ENCODE measurements at regions not wholly inside any gene's neighbourhood (a gene's known extent, or its start where the extent isn't known, plus 50 kb on each side); places are given as distances from the start of the nearest gene placed in this dataset.

DNA sequence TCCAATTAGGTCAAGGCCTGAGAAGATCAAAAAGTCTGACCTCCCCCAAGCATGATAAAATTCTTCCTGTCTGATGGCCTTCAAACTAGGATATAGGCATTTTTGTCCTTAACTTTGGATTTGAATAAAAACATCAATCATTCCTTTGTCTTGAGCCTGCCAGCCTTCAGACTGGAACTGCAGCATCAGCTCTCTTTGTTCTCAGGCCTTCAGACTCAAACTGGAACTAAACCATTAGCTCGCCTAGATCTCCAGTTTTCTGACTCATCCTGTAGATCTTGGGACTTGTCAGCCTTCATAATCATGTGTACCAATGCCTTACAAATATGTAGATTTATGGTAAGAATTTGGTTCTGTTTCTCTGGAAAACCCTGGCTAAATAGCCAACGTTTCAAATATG lies 721.7 kb downstream of the GALC start:
- FAIRE-seq (no peak), ATAC-seq (no peak), DNase-seq (ENCODE audit: low spot score) (no peak)
- BruUV-seq (replicated peaks), result no TSS peak
- H4K20me1 ChIP-seq (ENCODE audit: insufficient read depth, low read length), result no peaks in the 10 kb centered on the region
- H2AFZ ChIP-seq (ENCODE audit: low read length), result no peak overlapping the region
- WGBS (ENCODE audit: low lambda C conversion rate), result 3% methylated on average over 2 of the region's 2 CpGs
- no peaks in the 10 kb centered on the region for H3K27me3 ChIP-seq (ENCODE audit: control insufficient read depth in 1 of 2, insufficient read depth in 2 of 2, low read length in 2 of 2)
- H3K27ac ChIP-seq (ENCODE audit: extremely low read length, insufficient read depth, low read length), result no peak overlapping the region
- no peak overlapping the region for H3K9ac ChIP-seq (ENCODE audit: insufficient read depth, low read depth, low read length)
- no peak overlapping the region for H3K4me3 ChIP-seq (replicated peaks in 1 of 3; ENCODE audit: insufficient read depth in 1 of 3, low read depth in 2 of 3, low read length in 3 of 3)
- peaks cover 71% of the 10 kb centered on the region for H3K9me3 ChIP-seq (ENCODE audit: low read length)
- POLR2A ChIA-PET, result no interaction called here
- H3K4me2 ChIP-seq (ENCODE audit: low read depth, low read length), result no peak overlapping the region
- intact Hi-C loops (cut with micrococcal nuclease; ENCODE audit: unreplicated experiment), result no loop called here
- H3K79me2 ChIP-seq (ENCODE audit: insufficient read depth, low read length), result no peaks in the 10 kb centered on the region
- no peaks in the 10 kb centered on the region for H3K4me1 ChIP-seq (ENCODE audit: insufficient read depth, low read length)
- CTCF ChIA-PET (ENCODE audit: low intra/inter-chr PET ratio, low total read pairs), result no interaction called here
- in situ Hi-C loops (cut with HindIII; ENCODE audit: extremely low pct_ligation_motif_present, low pct_unique_long_range_greater_than_20kb), result no loop called here
- H3K36me3 ChIP-seq (replicated peaks in 1 of 2; ENCODE audit: control insufficient read depth in 1 of 2, insufficient read depth in 2 of 2, low read length in 2 of 2), result no peaks in the 10 kb centered on the region
- TF ChIP-seq, protein P1, sequence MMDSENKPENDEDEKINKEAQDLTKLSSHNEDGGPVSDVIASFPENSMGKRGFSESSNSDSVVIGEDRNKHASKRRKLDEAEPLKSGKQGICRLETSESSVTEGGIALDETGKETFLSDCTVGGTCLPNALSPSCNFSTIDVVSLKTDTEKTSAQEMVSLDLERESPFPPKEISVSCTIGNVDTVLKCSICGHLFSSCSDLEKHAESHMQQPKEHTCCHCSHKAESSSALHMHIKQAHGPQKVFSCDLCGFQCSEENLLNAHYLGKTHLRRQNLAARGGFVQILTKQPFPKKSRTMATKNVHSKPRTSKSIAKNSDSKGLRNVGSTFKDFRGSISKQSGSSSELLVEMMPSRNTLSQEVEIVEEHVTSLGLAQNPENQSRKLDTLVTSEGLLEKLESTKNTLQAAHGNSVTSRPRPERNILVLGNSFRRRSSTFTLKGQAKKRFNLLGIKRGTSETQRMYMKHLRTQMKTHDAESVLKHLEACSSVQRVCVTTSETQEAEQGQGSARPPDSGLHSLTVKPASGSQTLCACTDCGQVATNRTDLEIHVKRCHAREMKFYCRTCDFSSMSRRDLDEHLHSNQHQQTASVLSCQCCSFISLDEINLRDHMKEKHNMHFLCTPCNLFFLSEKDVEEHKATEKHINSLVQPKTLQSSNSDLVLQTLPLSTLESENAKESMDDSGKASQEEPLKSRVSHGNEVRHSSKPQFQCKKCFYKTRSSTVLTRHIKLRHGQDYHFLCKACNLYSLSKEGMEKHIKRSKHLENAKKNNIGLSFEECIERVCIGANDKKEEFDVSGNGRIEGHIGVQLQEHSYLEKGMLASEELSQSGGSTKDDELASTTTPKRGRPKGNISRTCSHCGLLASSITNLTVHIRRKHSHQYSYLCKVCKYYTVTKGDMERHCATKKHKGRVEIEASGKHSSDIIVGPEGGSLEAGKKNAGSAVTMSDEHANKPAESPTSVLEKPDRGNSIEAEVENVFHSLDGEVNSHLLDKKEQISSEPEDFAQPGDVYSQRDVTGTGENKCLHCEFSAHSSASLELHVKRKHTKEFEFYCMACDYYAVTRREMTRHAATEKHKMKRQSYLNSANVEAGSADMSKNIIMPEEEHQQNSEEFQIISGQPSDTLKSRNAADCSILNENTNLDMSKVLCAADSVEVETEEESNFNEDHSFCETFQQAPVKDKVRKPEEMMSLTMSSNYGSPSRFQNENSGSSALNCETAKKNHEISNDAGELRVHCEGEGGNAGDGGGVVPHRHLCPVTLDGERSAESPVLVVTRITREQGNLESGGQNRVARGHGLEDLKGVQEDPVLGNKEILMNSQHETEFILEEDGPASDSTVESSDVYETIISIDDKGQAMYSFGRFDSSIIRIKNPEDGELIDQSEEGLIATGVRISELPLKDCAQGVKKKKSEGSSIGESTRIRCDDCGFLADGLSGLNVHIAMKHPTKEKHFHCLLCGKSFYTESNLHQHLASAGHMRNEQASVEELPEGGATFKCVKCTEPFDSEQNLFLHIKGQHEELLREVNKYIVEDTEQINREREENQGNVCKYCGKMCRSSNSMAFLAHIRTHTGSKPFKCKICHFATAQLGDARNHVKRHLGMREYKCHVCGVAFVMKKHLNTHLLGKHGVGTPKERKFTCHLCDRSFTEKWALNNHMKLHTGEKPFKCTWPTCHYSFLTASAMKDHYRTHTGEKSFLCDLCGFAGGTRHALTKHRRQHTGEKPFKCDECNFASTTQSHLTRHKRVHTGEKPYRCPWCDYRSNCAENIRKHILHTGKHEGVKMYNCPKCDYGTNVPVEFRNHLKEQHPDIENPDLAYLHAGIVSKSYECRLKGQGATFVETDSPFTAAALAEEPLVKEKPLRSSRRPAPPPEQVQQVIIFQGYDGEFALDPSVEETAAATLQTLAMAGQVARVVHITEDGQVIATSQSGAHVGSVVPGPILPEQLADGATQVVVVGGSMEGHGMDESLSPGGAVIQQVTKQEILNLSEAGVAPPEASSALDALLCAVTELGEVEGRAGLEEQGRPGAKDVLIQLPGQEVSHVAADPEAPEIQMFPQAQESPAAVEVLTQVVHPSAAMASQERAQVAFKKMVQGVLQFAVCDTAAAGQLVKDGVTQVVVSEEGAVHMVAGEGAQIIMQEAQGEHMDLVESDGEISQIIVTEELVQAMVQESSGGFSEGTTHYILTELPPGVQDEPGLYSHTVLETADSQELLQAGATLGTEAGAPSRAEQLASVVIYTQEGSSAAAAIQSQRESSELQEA (CRISPR knock-in tag; IDR thresholded peaks at IDR 0.05; ENCODE audit: not compliant biosample characterization), result no peak
- TF ChIP-seq ZNF562 (CRISPR knock-in tag; IDR thresholded peaks at IDR 0.05; ENCODE audit: borderline replicate concordance) (no peak), HMG20A (CRISPR knock-in tag; IDR thresholded peaks at IDR 0.05; ENCODE audit: borderline replicate concordance) (no peak), TRIM24 (CRISPR knock-in tag; IDR thresholded peaks at IDR 0.05) (no peak)
- TF ChIP-seq, protein P2, sequence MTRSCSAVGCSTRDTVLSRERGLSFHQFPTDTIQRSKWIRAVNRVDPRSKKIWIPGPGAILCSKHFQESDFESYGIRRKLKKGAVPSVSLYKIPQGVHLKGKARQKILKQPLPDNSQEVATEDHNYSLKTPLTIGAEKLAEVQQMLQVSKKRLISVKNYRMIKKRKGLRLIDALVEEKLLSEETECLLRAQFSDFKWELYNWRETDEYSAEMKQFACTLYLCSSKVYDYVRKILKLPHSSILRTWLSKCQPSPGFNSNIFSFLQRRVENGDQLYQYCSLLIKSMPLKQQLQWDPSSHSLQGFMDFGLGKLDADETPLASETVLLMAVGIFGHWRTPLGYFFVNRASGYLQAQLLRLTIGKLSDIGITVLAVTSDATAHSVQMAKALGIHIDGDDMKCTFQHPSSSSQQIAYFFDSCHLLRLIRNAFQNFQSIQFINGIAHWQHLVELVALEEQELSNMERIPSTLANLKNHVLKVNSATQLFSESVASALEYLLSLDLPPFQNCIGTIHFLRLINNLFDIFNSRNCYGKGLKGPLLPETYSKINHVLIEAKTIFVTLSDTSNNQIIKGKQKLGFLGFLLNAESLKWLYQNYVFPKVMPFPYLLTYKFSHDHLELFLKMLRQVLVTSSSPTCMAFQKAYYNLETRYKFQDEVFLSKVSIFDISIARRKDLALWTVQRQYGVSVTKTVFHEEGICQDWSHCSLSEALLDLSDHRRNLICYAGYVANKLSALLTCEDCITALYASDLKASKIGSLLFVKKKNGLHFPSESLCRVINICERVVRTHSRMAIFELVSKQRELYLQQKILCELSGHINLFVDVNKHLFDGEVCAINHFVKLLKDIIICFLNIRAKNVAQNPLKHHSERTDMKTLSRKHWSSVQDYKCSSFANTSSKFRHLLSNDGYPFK (CRISPR knock-in tag; IDR thresholded peaks at IDR 0.05; ENCODE audit: borderline replicate concordance), result no peak
- TF ChIP-seq, protein P3, sequence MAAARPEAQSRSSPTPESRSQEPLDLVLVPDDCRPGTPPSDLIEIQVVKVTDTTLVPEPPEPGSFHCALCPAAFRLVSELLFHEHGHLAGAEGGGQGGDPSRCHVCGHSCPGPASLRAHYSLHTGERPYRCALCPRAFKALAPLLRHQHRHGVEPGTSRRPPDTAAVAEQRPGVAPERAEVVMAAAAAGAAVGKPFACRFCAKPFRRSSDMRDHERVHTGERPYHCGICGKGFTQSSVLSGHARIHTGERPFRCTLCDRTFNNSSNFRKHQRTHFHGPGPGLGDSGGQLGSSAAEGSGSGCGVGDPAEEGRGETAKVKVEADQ (CRISPR knock-in tag; IDR thresholded peaks at IDR 0.05; ENCODE audit: borderline replicate concordance), result no peak
